DND-41 (cell line): ENCODE measurements at regions not wholly inside any gene's neighbourhood (a gene's known extent, or its start where the extent isn't known, plus 50 kb on each side); places are given as distances from the start of the nearest gene placed in this dataset.

Experiments
- EZH2 ChIP-seq: IDR thresholded peaks from 3 replicates; pipeline ENCODE4 v1.6.1; 2012; ENCODE audit warnings: borderline replicate concordance, low read depth, mild to moderate bottlenecking, moderate library complexity, low read length, inconsistent platforms; ENCODE audit not compliant: severe bottlenecking
- TF ChIP-seq, protein P1 (sequence below): IDR thresholded peaks from 2 replicates; pipeline ENCODE4 v1.5.1; 2012; ENCODE audit warnings: borderline replicate concordance, low read length, moderate library complexity, mild to moderate bottlenecking; ENCODE audit not compliant: poor library complexity, severe bottlenecking; ENCODE audit errors: extremely low read depth

DNA sequence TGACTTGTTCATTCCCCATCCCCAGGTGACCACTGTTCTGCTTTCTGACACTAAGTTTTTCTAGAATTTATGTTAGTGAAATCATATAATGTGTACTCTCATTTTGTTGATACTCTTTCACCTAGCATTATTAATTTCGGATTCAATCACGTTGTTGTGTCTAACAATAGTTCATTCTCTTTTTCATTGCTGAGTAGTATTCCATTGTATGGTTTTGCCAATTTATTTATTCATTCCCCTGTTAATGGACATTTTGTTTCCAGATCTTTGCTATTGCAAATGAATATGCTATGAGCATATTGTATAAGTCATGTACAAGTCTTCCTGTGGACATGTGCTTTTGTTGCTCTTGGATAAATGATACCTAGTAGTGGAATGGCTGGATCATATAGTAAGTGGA lies 146.4 kb downstream of the FAM204A start:
- TF ChIP-seq, protein P1, sequence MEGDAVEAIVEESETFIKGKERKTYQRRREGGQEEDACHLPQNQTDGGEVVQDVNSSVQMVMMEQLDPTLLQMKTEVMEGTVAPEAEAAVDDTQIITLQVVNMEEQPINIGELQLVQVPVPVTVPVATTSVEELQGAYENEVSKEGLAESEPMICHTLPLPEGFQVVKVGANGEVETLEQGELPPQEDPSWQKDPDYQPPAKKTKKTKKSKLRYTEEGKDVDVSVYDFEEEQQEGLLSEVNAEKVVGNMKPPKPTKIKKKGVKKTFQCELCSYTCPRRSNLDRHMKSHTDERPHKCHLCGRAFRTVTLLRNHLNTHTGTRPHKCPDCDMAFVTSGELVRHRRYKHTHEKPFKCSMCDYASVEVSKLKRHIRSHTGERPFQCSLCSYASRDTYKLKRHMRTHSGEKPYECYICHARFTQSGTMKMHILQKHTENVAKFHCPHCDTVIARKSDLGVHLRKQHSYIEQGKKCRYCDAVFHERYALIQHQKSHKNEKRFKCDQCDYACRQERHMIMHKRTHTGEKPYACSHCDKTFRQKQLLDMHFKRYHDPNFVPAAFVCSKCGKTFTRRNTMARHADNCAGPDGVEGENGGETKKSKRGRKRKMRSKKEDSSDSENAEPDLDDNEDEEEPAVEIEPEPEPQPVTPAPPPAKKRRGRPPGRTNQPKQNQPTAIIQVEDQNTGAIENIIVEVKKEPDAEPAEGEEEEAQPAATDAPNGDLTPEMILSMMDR, result no peak
- TF ChIP-seq EZH2, result no peak
